NOMO-1 (cell line): ENCODE measurements at regions not wholly inside any gene's neighbourhood (a gene's known extent, or its start where the extent isn't known, plus 50 kb on each side); places are given as distances from the start of the nearest gene placed in this dataset.
A peak's percentile ranks its signal among the peaks of the same experiment; 100 is the strongest.

ENCODE experiments used
- DNase-seq, 2 experiments: peaks; one replicate each; lab custom pipeline; 2025; ENCODE audit not compliant: unreplicated experiment in 2 of 2; lab: John Stamatoyannopoulos, UW

GRCh38 chr4:184310881-184311709 lies 93.4 kb upstream of the ENPP6 start:
- no peak for DNase-seq

DNA sequence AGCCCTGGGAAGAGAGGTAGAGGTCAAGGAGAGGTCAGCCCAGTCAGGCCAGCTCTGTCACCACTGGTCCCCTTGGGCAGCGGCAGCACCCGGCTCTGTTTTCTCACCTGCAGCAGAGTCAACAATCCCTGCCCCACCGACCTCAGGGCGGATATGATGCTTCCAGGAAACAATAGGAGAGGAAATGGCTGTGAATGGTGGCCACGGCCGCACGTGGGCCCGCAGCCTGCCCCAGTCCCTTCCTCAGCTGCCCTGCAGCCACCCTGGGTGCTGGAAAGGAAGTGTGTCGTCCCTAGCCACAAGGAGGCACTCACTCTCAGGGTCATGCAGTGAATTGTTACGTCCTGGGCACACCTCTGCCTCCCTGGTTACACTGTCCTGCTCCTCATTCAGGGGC lies 92.5 kb upstream of the ENPP6 start:
- no peak for DNase-seq

DNA sequence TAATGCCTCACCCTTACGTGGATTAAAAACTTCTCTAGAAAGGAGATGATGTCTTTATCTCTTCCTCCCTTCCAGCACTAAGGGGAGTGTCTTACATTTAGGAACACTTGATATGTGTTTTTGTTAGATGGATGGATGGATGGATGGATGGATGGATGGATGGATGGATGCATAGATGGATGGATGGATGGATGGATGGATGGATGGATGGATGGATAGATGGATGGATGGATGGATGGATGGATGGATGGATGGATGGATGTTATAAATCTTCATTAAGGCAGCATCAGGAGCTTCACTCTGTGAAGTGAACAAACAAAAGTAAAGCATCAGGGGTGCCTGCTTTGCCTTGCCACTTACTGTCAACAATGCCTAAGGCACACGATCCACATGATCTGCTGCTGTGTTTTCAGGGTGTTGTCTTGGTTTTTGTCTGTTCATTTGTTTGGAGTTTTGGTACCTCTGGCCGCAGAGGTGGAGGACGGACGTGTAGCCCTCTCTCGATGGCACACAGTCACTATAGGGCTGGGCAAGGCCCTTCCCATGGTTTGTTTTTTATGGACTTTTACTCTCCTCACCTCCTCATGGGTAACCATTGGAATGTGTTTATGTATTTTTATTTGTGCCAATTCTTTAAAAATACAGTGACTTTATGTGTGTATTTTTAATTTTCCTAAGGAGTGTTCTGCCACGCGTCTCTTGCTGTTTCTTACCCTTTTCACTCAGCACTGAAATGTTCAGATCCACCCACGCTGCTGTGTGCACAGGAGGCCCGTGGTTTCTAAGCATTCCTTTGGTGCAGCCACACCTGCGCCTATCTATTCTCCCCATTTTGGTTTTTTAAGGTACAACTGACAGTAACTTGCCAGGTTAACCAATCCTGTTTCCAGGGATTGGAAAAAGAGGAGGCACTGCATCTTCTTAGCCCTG lies 91.8 kb upstream of the ENPP6 start:
- DNase-seq: no peak

DNA sequence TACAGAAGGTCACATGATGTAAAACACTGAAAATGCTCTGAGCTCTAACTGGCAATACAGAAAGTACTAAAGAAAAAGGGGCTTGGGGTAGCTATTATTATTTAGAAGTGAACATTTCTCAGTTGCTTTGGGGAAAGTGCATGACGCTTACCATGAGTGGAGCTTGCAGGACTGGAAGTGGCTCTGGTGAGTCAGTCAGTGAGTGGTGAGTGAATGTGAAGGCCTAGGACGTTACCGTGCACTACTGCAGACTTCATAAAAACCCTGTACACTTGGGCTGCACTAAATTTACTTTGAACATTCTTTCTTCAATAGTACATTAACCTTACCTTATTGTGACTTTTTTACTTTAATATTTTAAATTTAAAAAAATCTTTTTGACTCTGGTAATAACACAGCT lies 89.3 kb upstream of the ENPP6 start:
- no peak for DNase-seq

GRCh38 chr4:184306470-184306869 lies 88.8 kb upstream of the ENPP6 start:
- no peak for DNase-seq

- DNase-seq: no peak
Measured at GRCh38 chr4:184300816-184301215, 83.1 kb upstream of the ENPP6 start.

- DNase-seq: no peak
Measured at GRCh38 chr4:184298254-184298653, 80.6 kb upstream of the ENPP6 start.

GRCh38 chr4:184295206-184295605 lies 77.5 kb upstream of the ENPP6 start:
- no peak for DNase-seq

DNA sequence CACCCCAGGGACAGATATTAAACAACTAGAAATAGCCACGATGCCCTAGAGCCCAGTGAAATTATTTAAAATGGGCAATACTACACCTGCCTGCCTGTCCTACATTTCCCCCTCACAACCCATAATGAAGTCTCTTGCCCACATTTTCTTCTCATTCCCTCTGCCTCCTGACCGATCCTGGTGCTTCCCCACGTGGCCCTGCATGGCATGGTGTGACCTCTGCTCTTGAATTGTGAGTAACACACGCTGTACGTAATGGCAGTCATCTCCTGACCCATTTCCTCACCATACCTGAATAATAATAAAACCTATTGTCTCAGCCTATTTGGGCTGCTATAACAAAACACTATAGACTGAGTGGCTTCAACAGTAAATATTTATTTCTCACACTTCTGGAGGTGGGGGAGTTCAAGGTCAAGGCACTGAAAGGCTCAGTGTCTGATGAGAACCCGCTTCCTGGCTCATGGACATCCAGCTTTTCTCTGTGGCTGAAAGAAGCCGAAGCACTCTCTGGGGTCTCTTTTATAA lies 77.0 kb upstream of the ENPP6 start:
- no peak for DNase-seq

DNA sequence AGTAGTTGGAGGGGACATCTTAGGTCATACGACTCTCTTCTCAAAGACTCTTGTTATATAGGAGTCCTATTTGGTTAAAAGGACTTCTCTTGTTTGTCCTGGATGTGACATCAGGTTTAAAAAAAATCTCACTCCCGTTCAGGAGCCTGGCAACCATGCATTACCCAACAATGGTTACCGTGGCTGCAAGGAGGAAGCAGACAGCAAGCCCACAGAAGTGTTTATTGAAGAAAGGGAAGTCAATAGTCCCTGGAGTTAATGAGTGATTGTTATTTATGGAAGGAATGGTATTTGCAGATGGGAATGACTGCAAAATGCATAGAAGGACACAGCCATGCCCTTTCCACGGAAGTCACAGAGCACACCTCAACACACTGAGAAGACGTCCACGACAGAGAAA lies 75.9 kb upstream of the ENPP6 start:
- peak; percentile 67 to 89 for DNase-seq

- DNase-seq: no peak
Measured at GRCh38 chr4:184292877-184293276, 75.2 kb upstream of the ENPP6 start.

DNA sequence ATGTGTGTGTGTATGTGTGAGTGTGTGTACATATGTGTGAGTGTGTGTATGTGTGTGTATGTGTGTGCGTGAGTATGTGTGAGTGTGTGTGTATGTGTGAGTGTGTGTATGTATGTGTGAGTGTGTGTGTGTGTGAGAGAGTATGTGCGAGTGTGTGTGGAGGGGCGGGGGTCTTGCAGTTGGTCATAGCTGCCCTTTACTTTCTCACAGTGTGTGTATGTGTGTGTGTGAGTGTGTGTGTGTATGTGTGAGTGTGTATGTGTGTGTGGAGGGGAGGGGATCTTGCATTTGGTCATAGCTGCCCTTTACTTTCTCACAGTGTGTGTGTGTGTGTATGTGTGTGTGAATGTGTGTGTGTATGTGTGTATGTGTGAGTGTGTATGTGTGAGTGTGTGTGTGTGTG lies 74.8 kb upstream of the ENPP6 start:
- no peak for DNase-seq

DNA sequence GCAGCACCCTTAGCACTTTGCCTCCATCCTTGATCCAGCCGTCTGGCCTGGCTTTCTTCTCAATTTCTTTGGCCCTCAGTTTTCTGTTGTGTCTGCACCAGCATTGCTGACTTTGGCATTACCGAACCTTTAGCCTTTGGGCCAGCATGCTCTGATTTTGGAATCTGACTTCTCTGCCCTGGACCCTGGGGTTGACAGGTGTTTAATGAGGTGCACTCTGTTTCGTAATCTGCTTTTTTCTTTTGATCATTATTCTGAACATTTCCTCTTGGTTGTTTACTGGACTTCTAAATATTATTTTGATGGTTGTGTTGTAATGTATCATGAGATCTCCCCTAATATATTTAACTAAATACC lies 71.5 kb upstream of the ENPP6 start:
- no peak for DNase-seq

DNA sequence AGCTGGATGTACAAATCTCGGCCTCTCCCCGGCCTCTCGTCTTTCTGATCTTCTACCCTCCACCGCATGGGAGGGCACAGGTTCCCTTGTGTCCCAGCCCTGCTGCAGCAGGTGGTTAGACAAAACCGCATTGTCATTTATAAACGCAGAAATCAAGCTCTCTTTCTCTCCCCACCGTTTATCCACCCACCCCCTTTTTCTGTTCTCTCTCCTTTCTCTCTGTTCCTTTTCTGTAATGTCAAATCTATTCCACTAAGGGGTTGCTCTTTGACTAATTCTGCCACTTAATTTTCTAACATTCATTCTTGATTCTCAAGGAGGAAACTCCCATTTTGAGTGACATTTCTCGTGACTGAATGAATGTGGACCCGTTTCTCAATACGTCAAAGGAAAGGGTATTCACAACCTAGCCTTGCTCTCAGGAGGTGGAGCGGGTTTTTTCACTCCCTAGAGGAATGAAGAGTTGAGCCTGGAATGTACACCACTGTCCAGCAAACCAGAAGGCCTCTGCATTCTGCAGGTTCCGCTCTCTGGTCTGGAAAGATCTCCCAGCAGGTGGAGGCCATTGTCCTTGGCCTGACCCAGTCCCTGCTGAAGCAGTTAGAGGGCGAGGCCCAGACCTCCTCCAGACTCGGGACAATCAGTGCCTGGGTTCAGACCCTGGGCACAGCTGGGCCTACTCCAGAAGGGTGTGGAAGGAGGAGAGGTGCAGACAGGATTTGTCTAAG lies 70.9 kb upstream of the ENPP6 start:
- no peak for DNase-seq

GRCh38 chr4:184287697-184288255 lies 70.1 kb upstream of the ENPP6 start:
- no peak for DNase-seq

DNA sequence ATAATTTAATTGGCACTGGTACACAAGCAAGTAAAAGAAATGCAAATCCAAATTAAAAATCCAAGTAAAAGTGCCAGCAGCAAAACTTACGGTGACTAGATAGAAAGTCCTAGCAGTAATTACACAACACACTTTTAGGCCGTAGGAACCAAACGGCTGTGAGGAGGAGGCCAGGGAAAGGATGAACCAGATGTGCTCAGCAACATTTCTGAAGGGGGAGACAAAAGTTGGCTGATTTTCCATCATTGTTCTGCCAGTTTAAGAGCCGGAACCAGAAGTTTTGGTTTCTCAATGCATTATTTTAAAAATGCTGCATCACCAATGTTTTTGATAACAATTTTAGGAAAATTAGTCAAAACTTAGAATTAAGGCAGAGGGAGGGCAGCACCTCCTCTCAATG lies 68.7 kb upstream of the ENPP6 start:
- DNase-seq: no peak

DNA sequence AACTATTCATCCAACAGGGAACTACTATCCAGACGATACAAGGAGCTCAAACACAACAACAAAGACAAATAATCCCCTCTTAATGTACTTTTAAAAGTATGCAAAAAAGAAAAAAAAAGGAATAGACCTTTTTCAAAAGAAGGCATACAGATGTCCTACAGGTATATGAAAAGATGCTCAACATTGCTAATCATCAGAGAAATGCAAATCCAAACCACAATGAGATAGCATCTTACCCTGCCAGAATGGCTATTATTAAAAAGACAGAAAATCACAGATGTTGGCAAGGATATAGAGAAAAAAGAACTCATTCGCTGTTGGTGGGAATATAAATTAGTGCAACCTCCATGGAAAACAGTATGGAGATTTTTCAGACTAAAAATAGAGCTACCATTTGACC lies 67.1 kb upstream of the ENPP6 start:
- DNase-seq: no peak

DNA sequence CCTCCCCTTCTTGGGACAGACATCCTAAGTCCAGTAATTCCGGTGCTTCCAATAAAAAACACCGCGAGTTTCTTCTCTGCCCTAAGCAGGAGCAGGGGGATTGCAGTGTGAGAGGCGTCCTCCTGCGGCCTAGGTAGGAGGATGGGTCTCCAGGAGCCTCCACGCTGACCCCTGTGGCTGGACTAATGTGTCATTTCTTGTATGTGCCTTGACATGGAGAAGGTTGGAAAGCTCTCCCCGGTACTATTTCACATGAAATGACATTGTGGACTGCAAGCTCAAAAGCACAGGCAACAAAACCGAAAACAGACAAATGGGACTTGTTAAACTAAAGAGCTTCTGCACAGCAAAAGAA lies 66.6 kb upstream of the ENPP6 start:
- DNase-seq: no peak

GRCh38 chr4:184283659-184284335 lies 66.1 kb upstream of the ENPP6 start:
- no peak for DNase-seq

DNA sequence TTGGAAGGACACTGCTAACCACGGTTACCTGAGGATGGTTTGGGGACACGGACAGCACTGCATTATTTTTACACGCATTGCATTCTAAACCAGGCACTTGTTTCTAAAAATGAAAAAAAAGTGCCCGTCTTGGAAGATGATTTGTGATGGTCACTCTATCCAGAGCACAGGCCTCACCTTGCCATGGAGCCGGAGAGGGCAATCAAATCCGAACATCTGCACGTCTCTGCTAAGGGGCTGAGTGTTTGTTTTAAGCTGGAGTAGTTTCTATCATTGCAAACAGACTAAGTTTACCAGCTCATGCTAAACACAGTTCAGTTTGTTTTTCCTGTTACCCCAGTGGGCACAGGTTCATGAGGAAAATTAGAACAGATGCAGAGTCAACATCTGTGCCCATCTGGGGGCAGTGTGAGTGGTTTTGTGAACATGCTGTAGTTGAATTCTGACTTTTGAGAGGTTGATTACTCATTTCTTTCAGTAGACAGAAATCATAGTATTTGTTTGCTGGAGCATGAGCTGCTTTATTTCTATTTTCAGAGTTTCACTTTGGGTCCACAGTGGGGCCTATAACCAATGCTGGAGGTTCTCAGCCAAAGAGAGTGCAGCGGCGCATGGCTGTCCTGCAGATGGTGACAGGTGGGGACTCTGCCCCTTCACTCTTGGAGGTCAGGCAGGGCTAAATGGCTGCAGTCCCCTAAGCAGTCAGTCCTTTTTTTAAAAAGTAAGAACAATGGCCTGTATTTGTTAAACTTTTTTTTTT lies 65.4 kb upstream of the ENPP6 start:
- no peak for DNase-seq
